Stimulated activated naive CD8-positive, alpha-beta T cell treated with anti-CD3 and anti-CD28 coated beads, Interleukin-15, Interleukin-2, amounts not matched to agents 100 ng/mL and 50 ng/mL, for 24 hours (primary cell): ENCODE measurements at regions not wholly inside any gene's neighbourhood (a gene's known extent, or its start where the extent isn't known, plus 50 kb on each side); places are given as distances from the start of the nearest gene placed in this dataset.
"Not testable (repeated sequence)": the region's sequence is repeated elsewhere in the genome, so short reads cannot be mapped to it uniquely, and the experiment has no call there.

Experiments used
- H3K27ac Mint-ChIP-seq: one replicate; pipeline ENCODE4 v1.8.0; 2021; ENCODE audit warnings: mild to moderate bottlenecking, mixed read lengths
- H3K27me3 Mint-ChIP-seq: one replicate; pipeline ENCODE4 v1.8.0; 2021; ENCODE audit warnings: mixed read lengths
- H3K36me3 Mint-ChIP-seq: one replicate; pipeline ENCODE4 v1.8.0; 2021; ENCODE audit warnings: low read depth, mixed read lengths
- H3K4me1 Mint-ChIP-seq: one replicate; pipeline ENCODE4 v1.8.0; 2021; ENCODE audit warnings: low read depth, mixed read lengths
- H3K4me3 Mint-ChIP-seq: one replicate; pipeline ENCODE4 v1.8.0; 2021; ENCODE audit warnings: mild to moderate bottlenecking, mixed read lengths
- H3K9me3 Mint-ChIP-seq: one replicate; pipeline ENCODE4 v1.8.0; 2021; ENCODE audit warnings: mixed read lengths

DNA sequence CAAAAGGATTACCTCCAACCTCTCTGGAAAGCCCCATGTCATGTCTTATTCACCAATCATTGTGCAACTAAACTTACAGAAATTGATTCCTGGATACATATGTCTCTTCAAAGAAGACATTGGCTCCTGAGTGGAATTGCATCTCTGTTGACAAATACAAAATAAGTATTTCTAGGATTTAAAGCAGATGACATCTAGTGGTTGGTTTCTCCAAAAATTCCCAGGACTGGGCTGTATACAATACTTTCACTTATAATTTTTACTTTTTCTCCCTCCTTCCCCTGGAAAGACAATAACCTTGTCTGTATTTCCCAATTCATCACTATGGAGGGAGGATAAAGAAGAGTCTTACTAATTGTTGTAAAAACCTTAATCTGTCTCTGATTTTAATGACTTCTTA is 1347.4 kb downstream of the NCAM2 start:
- Mint-ChIP-seq H3K9me3 (peaks cover 7% of the 10 kb centered on the region), H3K27ac (no peak overlapping the region), H3K27me3 (no peaks in the 10 kb centered on the region), H3K4me1 (no peaks in the 10 kb centered on the region), H3K36me3 (no peaks in the 10 kb centered on the region), H3K4me3 (no peak overlapping the region)

DNA sequence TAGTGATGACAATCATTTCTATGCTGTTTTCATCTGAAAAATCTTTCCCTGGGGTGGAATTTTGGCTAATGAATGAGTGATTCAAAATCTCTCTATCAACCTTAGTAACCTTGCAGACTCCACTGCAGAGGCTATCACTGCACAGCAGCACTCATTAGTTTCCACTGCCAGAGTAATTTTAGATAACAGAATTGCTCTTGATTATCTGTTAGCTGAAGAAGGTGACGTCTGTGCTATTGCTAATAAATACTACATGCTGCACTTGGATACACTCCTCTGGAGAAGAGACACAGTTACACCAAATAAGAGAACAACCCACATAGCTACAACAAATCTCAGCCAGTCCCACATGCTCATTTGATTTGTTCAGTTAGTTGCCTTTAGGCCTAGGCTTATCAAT is 1348.4 kb downstream of the NCAM2 start:
- Mint-ChIP-seq H3K27me3 (no peaks in the 10 kb centered on the region), H3K4me3 (no peak overlapping the region), H3K9me3 (peaks cover 1% of the 10 kb centered on the region), H3K4me1 (no peaks in the 10 kb centered on the region), H3K36me3 (no peaks in the 10 kb centered on the region), H3K27ac (no peak overlapping the region)

DNA sequence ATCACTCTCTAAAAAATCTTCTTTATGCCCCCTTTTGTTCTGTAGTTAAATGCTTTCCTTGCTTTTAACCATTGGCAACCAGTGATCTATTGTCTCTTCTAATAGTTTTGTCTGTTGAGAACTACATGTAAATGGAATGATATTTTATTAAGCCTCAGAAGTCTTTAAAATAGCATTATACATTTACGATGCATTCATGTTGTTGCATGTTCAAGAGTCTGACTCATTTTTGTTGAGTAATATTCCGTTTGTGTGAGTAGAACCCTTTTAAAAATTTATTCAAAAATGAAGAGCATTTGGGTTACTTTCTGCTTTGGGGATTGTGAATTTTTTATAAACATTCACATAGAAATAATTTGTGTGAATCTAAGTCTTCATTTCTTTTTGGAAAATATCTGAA is 1352.9 kb downstream of the NCAM2 start:
- no peak overlapping the region for H3K4me3 Mint-ChIP-seq
- H3K9me3 Mint-ChIP-seq, result no peaks in the 10 kb centered on the region
- no peaks in the 10 kb centered on the region for H3K27me3 Mint-ChIP-seq
- no peaks in the 10 kb centered on the region for H3K36me3 Mint-ChIP-seq
- no peaks in the 10 kb centered on the region for H3K4me1 Mint-ChIP-seq
- H3K27ac Mint-ChIP-seq, result no peak overlapping the region

DNA sequence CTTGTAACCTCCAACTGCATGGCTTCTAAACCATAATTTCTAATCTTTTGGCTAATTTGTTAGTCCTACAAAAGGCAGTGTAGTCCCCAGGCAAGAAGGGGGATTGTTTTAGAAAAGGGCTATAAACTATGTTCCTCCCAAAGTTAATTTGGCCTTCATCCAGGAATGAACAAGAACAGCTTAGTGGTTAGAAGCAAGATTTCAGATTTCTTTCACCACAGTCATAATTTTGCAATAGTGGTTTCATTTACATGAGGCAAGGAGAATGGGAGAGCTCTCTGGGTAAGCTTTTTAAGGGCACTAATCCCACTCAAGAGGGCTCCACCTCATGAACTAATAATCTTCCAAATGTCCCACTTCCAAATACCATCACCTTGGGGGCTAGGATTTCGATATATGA is 1353.9 kb downstream of the NCAM2 start:
- Mint-ChIP-seq H3K36me3 (no peaks in the 10 kb centered on the region), H3K4me1 (no peaks in the 10 kb centered on the region)

DNA sequence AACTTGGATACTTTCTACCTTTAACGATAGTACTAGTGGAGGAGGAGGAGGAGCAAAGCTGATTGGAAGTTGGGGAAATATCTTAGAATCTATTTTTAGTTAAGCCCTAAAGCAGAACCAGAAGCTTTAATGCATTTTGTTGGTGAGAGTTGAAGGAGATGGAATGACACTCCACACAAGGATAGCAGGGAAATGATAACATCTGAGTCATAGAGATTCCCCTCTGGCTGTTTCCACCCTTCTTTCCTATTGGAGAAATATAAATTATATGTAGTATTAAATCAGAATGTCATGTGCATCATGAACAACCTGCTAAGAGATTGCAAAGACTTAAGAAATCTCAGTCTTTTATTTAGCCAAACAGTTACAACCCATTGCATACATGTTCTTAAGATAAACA is 1357.7 kb downstream of the NCAM2 start:
- Mint-ChIP-seq H3K4me3 (no peak overlapping the region), H3K36me3 (no peaks in the 10 kb centered on the region), H3K9me3 (no peaks in the 10 kb centered on the region), H3K27me3 (no peaks in the 10 kb centered on the region), H3K4me1 (no peaks in the 10 kb centered on the region), H3K27ac (no peak overlapping the region)

More for the DNA sequence above, 1353.9 kb downstream of the NCAM2 start:
- Mint-ChIP-seq H3K9me3 (no peaks in the 10 kb centered on the region), H3K4me3 (no peak overlapping the region), H3K27me3 (no peaks in the 10 kb centered on the region), H3K27ac (no peak overlapping the region)

DNA sequence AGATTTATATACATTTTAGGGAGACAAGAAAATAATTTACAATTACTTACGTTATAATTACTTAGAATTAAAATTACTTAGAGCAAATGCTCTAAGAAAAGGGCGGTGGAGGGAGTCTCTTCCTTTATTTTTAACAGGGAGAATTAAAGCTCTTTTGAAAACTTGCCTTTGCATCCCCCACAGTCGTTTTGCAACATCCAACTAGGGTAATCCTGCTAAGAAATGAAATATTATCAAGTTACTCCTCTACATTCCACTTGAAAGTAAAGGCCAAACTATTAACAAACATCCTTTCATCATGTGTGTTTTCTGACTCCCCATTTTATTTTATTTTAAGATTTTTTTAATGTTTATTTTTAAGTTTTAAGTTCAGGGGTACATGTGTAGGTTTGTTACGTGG is 1358.5 kb downstream of the NCAM2 start:
- no peaks in the 10 kb centered on the region for H3K4me1 Mint-ChIP-seq
- no peaks in the 10 kb centered on the region for H3K27me3 Mint-ChIP-seq
- H3K36me3 Mint-ChIP-seq, result no peaks in the 10 kb centered on the region
- no peak overlapping the region for H3K27ac Mint-ChIP-seq
- no peak overlapping the region for H3K4me3 Mint-ChIP-seq
- H3K9me3 Mint-ChIP-seq, result no peaks in the 10 kb centered on the region

DNA sequence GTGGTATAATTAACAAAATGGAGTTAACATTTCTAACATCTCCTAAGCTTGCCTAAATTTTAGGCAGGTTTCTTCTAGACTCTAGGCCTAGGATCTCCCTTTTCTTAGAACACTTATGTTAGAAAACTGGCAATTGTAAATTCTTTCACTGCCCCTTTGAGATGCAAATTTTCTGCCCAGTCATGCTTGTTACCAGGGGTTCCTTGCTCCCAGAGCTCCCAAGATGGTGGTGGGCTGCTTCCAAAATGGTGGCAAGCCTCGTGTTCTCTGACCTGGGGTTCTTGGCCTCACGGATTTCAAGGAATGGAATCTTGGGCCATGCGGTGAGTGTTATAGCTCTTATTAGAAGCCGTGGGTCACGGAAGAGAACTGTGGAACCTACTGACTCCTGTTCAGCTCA is 1361.4 kb downstream of the NCAM2 start:
- H3K9me3 Mint-ChIP-seq, H3K27me3 Mint-ChIP-seq, H3K27ac Mint-ChIP-seq, H3K36me3 Mint-ChIP-seq, H3K4me3 Mint-ChIP-seq, H3K4me1 Mint-ChIP-seq: not testable (repeated sequence)

DNA sequence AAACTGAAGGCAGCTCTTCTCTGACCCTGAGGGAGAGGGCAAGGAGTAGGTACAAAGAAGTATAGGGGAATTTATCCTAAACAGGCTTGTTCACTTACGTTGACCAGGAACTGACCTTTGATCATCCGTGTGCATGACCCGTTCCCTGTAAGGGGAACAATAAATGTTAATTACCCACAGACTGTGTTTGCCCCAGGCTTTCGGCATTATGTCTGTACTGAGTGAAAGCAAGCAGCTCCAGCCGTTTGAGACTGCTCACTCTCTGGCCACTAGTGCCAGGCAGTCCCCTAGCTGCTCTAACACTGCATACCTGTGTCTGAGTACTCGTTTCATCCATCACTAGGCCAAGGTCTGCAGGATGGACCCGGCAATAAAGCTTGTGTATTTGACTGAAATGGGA is 1365.3 kb downstream of the NCAM2 start:
- Mint-ChIP-seq H3K4me1 (no peaks in the 10 kb centered on the region), H3K27me3 (no peaks in the 10 kb centered on the region), H3K27ac (no peak overlapping the region), H3K36me3 (no peaks in the 10 kb centered on the region), H3K9me3 (no peaks in the 10 kb centered on the region), H3K4me3 (no peak overlapping the region)

DNA sequence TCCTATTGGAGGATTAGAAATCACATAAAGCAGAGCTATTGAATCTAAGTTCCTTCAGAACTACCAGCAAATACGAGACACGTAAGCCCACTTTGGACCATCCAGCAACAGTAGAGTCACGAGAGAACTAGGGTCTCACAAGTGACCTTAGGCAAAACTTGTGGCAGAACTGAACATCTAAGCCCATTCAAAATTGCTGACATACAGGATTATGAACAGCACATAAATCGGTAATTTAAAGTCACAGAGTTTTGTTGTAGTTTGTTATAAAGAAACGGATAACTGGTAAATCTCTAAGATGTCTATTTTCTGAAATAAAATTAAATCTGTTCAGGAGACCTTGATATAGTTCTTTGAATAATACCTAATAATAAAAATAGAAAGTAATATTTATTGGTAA is 1366.0 kb downstream of the NCAM2 start:
- H3K27me3 Mint-ChIP-seq, result no peaks in the 10 kb centered on the region
- H3K36me3 Mint-ChIP-seq, result no peaks in the 10 kb centered on the region
- H3K4me1 Mint-ChIP-seq, result no peaks in the 10 kb centered on the region
- H3K4me3 Mint-ChIP-seq, result no peak overlapping the region
- no peaks in the 10 kb centered on the region for H3K9me3 Mint-ChIP-seq
- H3K27ac Mint-ChIP-seq, result no peak overlapping the region

DNA sequence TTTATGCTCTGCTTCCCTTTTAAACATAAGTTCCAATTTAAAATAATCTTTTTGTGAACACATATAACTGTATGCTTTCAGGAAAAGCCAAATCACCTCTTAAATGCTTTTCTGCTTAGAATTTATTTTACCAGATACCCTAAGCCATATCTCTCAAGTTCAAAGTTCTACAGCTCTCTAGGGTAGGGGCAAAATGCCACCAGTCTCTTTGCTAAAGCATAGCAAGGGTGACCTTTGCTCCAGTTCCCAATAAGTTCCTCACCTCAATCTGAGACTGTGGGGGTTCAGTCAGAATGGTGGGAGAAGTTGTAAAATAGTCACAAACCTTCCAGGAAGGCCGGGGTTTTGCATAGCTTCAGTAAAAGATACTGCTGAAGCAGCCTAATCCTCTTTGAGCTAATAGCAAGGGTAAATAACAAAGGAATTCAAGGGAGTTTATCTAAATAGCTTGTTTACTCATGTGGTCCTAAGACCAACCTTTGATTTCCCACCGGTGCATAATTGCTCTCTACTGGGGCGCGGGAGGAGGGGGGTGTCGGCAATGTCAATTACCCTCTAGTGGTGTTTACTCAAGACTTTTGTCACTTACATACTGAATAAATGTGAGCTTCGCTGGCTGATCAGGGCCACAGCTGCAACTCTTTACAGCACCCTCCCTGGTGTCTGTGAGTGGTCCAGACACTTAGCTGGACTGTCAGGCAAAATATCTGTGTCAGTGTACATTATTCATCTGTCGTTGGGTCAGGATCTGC is 1376.2 kb downstream of the NCAM2 start:
- H3K4me3 Mint-ChIP-seq, result no peak overlapping the region
- H3K9me3 Mint-ChIP-seq, result no peaks in the 10 kb centered on the region
- H3K36me3 Mint-ChIP-seq, result no peaks in the 10 kb centered on the region
- H3K4me1 Mint-ChIP-seq, result no peaks in the 10 kb centered on the region
- H3K27ac Mint-ChIP-seq, result no peak overlapping the region
- H3K27me3 Mint-ChIP-seq, result no peaks in the 10 kb centered on the region

DNA sequence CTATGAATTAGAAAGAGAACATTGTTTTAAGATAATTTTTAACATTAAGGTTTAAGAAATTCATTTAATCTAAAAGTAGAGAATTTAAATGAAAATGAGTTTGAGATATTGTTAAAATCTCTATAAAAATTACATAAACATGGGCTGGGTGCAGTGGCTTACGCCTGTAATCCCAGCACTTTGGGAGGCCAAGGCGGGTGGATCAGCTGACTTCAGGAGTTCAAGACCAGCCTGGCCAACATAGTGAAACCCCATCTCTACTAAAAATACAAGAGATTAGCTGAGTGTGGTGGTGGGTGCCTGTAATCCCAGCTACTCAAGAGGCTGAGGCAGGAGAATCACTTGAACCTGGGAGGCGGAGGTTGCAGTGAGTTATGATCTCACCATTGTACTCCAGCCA is 1379.6 kb downstream of the NCAM2 start:
- H3K36me3 Mint-ChIP-seq, H3K27me3 Mint-ChIP-seq, H3K4me3 Mint-ChIP-seq, H3K9me3 Mint-ChIP-seq, H3K4me1 Mint-ChIP-seq, H3K27ac Mint-ChIP-seq: not testable (repeated sequence)

DNA sequence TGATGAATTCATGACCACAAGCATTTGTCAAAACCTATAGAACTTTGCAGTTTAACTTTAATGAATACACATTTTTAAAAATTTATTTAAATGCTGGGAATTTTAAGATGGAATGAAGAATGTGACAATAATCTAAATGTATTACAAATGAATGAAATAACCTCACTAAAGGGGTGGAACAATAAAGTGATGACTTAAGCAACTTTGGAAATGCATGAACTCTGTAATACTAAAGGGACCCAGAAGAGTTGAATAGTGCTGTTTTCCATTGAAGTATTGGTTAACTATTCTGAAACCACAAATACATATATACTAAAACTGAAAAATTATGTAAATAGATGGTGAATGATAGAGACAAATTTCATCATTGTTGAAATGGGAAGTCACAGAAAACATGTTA is 1395.1 kb downstream of the NCAM2 start:
- Mint-ChIP-seq H3K9me3 (peaks cover 5% of the 10 kb centered on the region), H3K27ac (no peak overlapping the region)

DNA sequence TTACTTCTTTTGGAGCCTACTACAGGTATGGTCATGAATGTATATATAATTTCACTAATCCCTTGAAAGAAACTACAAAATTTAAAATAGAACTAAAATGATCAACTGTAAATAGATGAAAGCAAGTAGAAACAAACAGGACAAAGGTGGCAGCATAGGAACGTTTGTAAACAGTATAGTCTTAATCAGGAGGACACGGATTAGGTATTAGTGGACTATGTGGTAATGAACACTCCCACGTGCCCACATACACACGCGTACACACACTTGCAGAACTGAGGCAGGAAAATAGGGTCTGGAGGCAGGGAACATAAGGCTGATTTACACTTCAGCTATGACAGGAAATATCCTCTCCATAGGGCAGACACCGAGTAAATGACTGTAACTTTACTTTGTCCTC is 1397.8 kb downstream of the NCAM2 start:
- Mint-ChIP-seq H3K4me1 (no peaks in the 10 kb centered on the region), H3K27me3 (no peaks in the 10 kb centered on the region), H3K36me3 (no peaks in the 10 kb centered on the region), H3K9me3 (peaks cover 5% of the 10 kb centered on the region), H3K4me3 (no peak overlapping the region), H3K27ac (no peak overlapping the region)

More for the DNA sequence above, 1395.1 kb downstream of the NCAM2 start:
- no peaks in the 10 kb centered on the region for H3K36me3 Mint-ChIP-seq
- no peaks in the 10 kb centered on the region for H3K4me1 Mint-ChIP-seq
- H3K27me3 Mint-ChIP-seq, result no peaks in the 10 kb centered on the region
- no peak overlapping the region for H3K4me3 Mint-ChIP-seq

DNA sequence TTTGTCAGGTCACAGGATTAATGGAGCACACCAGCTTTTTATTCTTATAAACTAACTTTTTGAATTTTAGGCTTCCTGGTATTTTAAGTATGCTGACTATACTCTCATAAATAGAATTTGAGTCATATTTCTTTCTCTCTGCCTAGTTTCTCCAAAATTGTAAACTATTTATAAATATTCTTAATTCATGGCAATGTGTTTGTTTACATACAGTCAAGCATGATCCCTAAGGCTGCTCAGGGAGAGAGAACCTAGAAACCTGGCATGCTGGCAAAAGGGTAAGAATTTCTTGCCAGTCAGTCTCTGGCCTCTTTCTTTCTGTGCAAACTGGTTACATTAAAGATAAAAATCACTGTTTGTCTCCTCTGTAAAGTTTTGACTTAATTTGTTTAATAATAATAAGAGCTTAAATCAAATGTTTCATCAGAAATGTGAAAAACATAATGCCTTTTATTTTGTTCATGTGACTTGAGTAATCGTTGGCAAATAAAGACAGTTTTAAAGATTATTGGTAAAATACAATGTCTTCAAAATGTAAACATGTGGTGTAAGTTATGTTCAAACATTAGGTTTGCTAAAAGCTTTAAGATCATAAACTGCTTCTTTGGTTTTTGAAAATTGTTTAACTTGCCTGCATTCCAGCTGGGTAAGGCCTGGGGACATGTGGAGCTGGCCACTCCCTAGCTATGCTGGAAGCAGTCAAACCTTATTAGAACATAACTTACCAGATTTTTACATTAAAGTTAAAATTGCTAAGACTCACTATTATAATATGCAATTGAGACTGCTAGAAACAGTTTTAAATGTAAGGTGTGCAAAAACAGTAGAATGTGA is 1401.7 kb downstream of the NCAM2 start:
- H3K36me3 Mint-ChIP-seq, result no peaks in the 10 kb centered on the region
- no peak overlapping the region for H3K27ac Mint-ChIP-seq
- H3K4me3 Mint-ChIP-seq, result no peak overlapping the region
- peaks cover 5% of the 10 kb centered on the region for H3K9me3 Mint-ChIP-seq
- H3K4me1 Mint-ChIP-seq, result no peaks in the 10 kb centered on the region
- no peaks in the 10 kb centered on the region for H3K27me3 Mint-ChIP-seq

DNA sequence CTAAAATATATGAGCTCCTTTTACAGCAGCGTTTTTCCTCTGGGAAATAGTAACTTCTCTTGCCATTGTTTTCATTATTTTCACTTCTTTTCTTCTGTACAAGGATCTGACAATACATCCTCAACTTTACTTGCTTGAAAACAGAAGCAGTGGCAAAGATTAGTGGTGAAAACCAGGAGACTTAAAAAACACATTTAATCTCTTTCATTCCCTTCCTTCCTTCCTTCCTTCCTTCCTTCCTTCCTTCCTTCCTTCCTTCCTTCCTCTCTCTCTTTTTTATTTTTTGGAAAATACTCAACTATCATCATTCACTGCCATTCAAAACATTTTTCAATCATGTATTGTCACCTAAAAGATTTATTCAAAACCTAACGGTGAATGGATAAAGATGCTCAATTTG is 1411.4 kb downstream of the NCAM2 start:
- H3K27me3 Mint-ChIP-seq, result no peaks in the 10 kb centered on the region
- H3K4me1 Mint-ChIP-seq, result no peaks in the 10 kb centered on the region
- no peak overlapping the region for H3K4me3 Mint-ChIP-seq
- peaks cover 6% of the 10 kb centered on the region for H3K9me3 Mint-ChIP-seq
- H3K27ac Mint-ChIP-seq, result no peak overlapping the region
- no peaks in the 10 kb centered on the region for H3K36me3 Mint-ChIP-seq

DNA sequence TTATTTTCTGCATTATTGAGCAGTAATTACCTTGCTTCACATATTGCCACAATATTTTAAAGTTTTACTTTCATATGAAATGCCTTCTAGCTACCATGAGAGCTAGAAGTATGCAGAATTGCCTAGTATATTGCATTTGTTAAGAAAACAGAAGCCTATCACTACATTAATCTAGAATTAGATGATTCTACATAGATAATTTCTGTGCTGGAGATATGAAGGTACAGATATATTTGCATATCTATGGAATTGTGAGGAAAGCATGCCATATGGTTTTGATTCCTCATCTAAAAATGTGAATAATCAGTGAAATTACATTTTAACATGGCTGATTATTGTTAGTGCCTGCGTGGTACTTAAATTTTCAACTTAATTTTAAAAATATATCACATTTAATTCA is 1418.3 kb downstream of the NCAM2 start:
- H3K4me1 Mint-ChIP-seq, result peaks cover 8% of the 10 kb centered on the region
- H3K27ac Mint-ChIP-seq, result no peak overlapping the region
- H3K36me3 Mint-ChIP-seq, result no peaks in the 10 kb centered on the region
- no peaks in the 10 kb centered on the region for H3K9me3 Mint-ChIP-seq
- H3K27me3 Mint-ChIP-seq, result no peaks in the 10 kb centered on the region
- no peak overlapping the region for H3K4me3 Mint-ChIP-seq
